Fibroblast of mammary gland (primary cell): ENCODE measurements at regions not wholly inside any gene's neighbourhood (a gene's known extent, or its start where the extent isn't known, plus 50 kb on each side); places are given as distances from the start of the nearest gene placed in this dataset.
A peak's percentile ranks its signal among the peaks of the same experiment; 100 is the strongest.

Experiments
- DNase-seq: peaks from one replicate; pipeline ENCODE4 v3.0.0-alpha.2; 2010; ENCODE audit warnings: low read depth
- H3K4me3 ChIP-seq: 2 replicates; pipeline ENCODE4 v1.5.1; 2011; ENCODE audit warnings: low read depth, mild to moderate bottlenecking, low read length, moderate library complexity; ENCODE audit not compliant: control insufficient read depth
- TF ChIP-seq, protein P1 (sequence below): conservative IDR thresholded peaks from 2 replicates; pipeline ENCODE4 v1.5.1; 2011; ENCODE audit warnings: low read depth, low read length, inconsistent platforms; ENCODE audit not compliant: control insufficient read depth, insufficient read depth

DNA sequence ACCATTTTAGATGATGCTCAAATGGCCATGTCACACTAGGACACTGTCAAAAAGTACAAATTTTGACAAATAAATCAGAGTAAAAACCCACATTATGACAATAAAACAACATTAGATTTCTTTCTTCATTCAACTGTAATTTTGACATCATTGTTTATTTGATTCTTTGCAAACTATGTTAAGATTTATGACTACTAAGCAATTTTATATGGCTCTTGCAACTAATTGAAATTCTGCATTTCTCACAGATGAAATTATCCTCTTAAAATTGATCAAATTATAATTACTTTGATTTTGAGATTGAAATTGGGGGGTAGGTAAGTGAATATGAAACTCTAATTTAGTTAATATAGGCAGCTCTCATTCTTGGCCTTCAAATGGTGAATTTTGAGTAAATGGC is 59.8 kb downstream of the ATOH1 start:
- no peak for DNase-seq
- TF ChIP-seq, protein P1, sequence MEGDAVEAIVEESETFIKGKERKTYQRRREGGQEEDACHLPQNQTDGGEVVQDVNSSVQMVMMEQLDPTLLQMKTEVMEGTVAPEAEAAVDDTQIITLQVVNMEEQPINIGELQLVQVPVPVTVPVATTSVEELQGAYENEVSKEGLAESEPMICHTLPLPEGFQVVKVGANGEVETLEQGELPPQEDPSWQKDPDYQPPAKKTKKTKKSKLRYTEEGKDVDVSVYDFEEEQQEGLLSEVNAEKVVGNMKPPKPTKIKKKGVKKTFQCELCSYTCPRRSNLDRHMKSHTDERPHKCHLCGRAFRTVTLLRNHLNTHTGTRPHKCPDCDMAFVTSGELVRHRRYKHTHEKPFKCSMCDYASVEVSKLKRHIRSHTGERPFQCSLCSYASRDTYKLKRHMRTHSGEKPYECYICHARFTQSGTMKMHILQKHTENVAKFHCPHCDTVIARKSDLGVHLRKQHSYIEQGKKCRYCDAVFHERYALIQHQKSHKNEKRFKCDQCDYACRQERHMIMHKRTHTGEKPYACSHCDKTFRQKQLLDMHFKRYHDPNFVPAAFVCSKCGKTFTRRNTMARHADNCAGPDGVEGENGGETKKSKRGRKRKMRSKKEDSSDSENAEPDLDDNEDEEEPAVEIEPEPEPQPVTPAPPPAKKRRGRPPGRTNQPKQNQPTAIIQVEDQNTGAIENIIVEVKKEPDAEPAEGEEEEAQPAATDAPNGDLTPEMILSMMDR = no peak
- no peak overlapping the region for H3K4me3 ChIP-seq

DNA sequence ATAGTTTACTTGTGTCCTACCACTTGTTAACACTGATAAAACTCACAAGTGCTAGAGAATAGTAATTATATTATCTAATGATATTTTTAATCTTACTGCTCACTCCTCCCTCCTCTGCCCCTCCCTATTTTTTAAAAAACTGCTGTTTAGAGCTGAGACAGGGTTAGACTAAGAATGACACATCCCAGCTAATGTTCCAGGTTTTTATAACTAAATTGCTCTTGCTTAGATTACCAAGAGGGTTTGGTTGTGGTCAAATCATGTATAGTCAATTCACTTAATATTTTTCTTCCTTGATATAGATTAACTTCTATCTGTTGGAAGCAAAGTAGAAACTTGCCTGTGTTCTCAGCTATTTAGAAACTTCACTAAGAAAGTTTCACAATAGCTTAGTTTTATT is 60.2 kb downstream of the ATOH1 start:
- no peak for DNase-seq
- TF ChIP-seq, protein P1 = no peak
- H3K4me3 ChIP-seq = no peak overlapping the region

DNA sequence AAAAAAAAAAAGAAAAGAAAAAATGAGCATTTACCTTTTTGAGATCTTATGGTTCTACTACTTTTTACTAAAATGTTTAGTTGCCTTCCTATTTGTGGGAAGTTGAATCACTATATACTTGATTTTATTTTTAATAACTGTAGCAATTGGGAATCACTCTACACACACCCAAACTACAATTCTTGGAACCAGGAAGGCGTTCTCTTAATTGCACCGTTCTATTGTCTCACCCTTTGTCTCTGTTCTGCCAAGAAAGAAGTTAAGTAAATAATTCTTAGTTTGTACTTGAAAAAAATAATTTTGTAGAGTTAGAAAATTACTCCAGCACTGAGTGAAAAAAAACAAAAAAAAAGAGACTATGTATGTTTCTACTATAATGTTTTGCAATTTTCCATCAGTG is 62.7 kb downstream of the ATOH1 start:
- TF ChIP-seq, protein P1 = no peak
- DNase-seq = no peak
- no peak overlapping the region for H3K4me3 ChIP-seq

DNA sequence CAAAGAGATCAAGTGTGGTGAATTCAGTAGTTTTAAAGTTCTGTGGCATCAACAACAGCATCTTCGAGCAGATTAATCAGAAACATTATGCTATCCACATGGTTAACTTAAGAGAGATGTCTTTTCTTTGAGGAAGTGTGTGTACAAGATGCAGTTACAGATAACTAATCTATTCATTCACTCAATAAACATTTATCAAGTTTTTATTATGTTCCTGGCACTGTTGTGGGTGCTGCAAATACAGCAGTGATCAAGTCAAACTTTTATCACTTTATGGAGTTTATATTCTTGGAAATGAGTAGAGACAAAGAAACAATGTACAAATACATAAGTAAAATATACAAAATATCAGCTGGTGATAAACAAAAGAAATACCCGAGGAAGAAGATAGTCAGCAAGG is 66.4 kb downstream of the ATOH1 start:
- no peak overlapping the region for H3K4me3 ChIP-seq
- TF ChIP-seq, protein P1 = no peak
- DNase-seq = no peak

DNA sequence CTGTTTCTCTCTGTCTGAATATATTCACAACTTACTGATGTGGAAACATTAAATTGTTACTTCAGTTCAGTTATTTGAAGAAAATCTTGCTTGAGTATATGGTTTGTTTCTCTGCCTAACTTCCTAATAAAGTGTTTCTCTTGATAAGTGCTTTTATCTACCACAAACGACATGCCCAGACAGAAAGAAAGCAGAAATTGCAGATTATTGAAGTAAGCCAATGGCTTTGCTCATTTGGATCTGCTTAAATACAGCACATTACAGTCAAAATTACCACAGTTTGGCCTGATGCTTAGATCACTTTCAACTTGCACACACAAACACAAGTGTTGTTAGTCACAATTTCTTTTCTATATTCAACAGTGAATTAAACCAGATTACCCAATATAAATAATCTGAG is 68.0 kb downstream of the ATOH1 start:
- H3K4me3 ChIP-seq = no peak overlapping the region
- TF ChIP-seq, protein P1 = no peak
- DNase-seq = no peak

DNA sequence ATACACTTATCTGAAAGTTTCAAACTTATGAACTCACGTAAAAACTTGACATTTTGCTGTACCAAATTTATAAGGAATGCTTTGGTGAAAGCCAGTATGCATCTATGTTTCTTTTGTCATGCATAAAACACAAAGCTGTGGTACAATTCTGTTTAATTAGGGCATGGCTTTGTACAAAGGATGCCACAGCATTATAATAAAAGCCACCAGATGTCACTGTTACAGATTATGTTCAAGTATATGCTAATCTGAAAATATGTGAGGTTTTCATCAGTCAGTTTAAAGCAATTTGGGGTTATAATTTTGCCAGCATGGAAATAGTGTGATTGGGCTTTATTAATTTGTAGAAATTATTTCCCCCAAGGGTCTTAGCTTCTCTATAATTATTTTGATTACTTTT is 69.0 kb downstream of the ATOH1 start:
- DNase-seq = no peak
- TF ChIP-seq, protein P1 = peak; percentile 6
- no peak overlapping the region for H3K4me3 ChIP-seq

DNA sequence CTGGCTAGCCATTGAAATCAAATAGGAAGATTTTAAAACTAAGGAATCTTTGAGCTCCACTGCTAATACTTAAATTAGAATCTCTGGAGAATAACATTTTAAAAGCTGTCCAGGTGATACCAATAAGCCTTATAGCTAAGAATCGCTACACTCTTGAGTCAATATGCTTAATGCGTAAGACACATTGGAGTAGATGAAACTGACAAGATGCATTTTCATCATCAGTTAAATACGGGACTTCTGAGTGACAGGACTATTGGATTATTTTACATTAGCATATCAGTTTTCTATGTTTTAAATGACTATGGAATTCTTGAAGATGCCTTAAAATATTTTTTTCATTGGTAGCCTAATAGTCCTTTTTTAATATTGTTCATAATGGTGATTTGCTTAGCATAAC is 80.2 kb downstream of the ATOH1 start:
- no peak for DNase-seq
- TF ChIP-seq, protein P1 = no peak
- no peak overlapping the region for H3K4me3 ChIP-seq
